Caco-2 (cell line): ENCODE measurements at regions not wholly inside any gene's neighbourhood (a gene's known extent, or its start where the extent isn't known, plus 50 kb on each side); places are given as distances from the start of the nearest gene placed in this dataset.

ENCODE experiments used
- BruUV-seq: library from RNA; stranded (reverse); fragments of 400-500 nt; replicated peaks from 2 replicates; lab custom pipeline; 2021; lab: Mats Ljungman, UMichigan
- CTCF ChIA-PET: fragments of 300-600 bp; sonication (Branson Sonifier 250); formaldehyde crosslinking; loops from one replicate; lab custom pipeline; 2022; ENCODE audit warnings: antibody characterized with exemption; lab: Charles Lee
- POLR2A ChIA-PET: fragments of 300-600 bp; sonication (Branson Sonifier 250); formaldehyde crosslinking; loops from one replicate; lab custom pipeline; 2022; ENCODE audit warnings: antibody characterized with exemption; lab: Charles Lee
- DNase-seq, 2 experiments: peaks; one replicate each; pipeline versions ENCODE4 v3.0.0 to v3.0.0-alpha.2; 2020 to 2022
- H3K27me3 ChIP-seq: replicated peaks from 2 replicates; pipeline ENCODE4 v1.6.0; 2011; ENCODE audit warnings: low read length; ENCODE audit not compliant: control insufficient read depth, insufficient read depth
- H3K36me3 ChIP-seq: 2 replicates; pipeline ENCODE4 v1.5.1; 2011; ENCODE audit warnings: low read length; ENCODE audit not compliant: control insufficient read depth, insufficient read depth
- H3K4me1 ChIP-seq: fragments of 250-450 bp; sonication (Bioruptor Pico); 2 replicates; pipeline ENCODE4 v1.5.1; 2020; ENCODE audit warnings: mild to moderate bottlenecking
- H3K4me3 ChIP-seq: 2 replicates; pipeline ENCODE4 v1.5.1; 2011; ENCODE audit warnings: low read depth, mild to moderate bottlenecking, control low read depth, low read length
- H3K9me3 ChIP-seq: fragments of 250-450 bp; sonication (Bioruptor Pico); 2 replicates; pipeline ENCODE4 v1.5.1; 2020; ENCODE audit warnings: mild to moderate bottlenecking, moderate library complexity
- H3K27ac Mint-ChIP-seq: one replicate; pipeline ENCODE4 v1.8.0; 2022; ENCODE audit warnings: mixed read lengths; ENCODE audit not compliant: unreplicated experiment
- H3K27me3 Mint-ChIP-seq: one replicate; pipeline ENCODE4 v1.8.0; 2022; ENCODE audit warnings: mixed read lengths; ENCODE audit not compliant: insufficient read depth, unreplicated experiment
- H3K36me3 Mint-ChIP-seq: one replicate; pipeline ENCODE4 v1.8.0; 2022; ENCODE audit warnings: mild to moderate bottlenecking, mixed read lengths; ENCODE audit not compliant: insufficient read depth, unreplicated experiment
- H3K4me1 Mint-ChIP-seq: one replicate; pipeline ENCODE4 v1.8.0; 2022; ENCODE audit warnings: low read depth, mixed read lengths; ENCODE audit not compliant: unreplicated experiment
- H3K4me3 Mint-ChIP-seq: one replicate; pipeline ENCODE4 v1.8.0; 2022; ENCODE audit warnings: mild to moderate bottlenecking, moderate library complexity, mixed read lengths; ENCODE audit not compliant: unreplicated experiment
- H3K9me3 Mint-ChIP-seq: one replicate; pipeline ENCODE4 v1.8.0; 2022; ENCODE audit warnings: mixed read lengths; ENCODE audit not compliant: unreplicated experiment
- intact Hi-C: fragments of 100-400 bp; cut with micrococcal nuclease; formaldehyde crosslinking; loops from one replicate; pipeline ENCODE4 v1.10.0; 2022; ENCODE audit not compliant: unreplicated experiment
- TF ChIP-seq, protein P1 (sequence below), 2 experiments: fragments of 200-600 bp in 1 of 2; IDR thresholded peaks; 1 replicate in 1 of 2; 2 replicates in 1 of 2; pipeline versions ENCODE4 v1.5.1 to v1.8.0; 2011 to 2022; ENCODE audit warnings: antibody characterized with exemption in 1 of 2, control low read depth in 1 of 2, inconsistent platforms in 1 of 2, low read depth in 1 of 2, low read length in 1 of 2, mild to moderate bottlenecking in 1 of 2, moderate library complexity in 1 of 2; ENCODE audit not compliant: insufficient read depth in 1 of 2, severe bottlenecking in 1 of 2, unreplicated experiment in 1 of 2

DNA sequence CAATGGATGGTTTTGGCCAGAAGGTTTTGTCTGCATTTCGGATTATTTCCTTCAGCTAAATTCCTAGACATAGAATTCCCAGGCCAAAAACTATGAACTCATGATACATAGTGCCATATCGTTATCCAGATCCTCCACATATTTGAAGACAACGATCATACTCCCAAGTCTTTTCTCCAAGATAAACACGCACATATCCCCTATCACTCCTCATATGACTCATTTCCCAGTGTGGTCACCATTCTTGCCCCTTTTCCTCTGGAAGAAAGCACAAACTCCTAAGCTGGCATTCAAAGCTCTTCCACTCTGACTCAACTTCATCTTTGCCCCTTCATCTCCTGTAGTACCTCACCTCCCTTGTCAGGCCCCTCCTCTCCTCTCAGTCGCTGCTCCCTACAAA, 277.6 kb downstream of the PLPP3 start:
- Mint-ChIP-seq H3K9me3 (no peaks in the 10 kb centered on the region), H3K27ac (no peak overlapping the region), H3K4me3 (no peak overlapping the region), H3K36me3 (no peaks in the 10 kb centered on the region), H3K27me3 (no peaks in the 10 kb centered on the region), H3K4me1 (peaks cover 11% of the 10 kb centered on the region)
- ChIA-PET CTCF (no interaction called here), POLR2A (no interaction called here)
- no TSS peak for BruUV-seq
- no peaks in the 10 kb centered on the region for H3K27me3 ChIP-seq
- peaks cover 50% of the 10 kb centered on the region for H3K4me1 ChIP-seq
- no peak for DNase-seq
- H3K9me3 ChIP-seq: no peaks in the 10 kb centered on the region
- no peak overlapping the region for H3K4me3 ChIP-seq
- no peaks in the 10 kb centered on the region for H3K36me3 ChIP-seq
- intact Hi-C loops: no loop called here
- TF ChIP-seq, protein P1, sequence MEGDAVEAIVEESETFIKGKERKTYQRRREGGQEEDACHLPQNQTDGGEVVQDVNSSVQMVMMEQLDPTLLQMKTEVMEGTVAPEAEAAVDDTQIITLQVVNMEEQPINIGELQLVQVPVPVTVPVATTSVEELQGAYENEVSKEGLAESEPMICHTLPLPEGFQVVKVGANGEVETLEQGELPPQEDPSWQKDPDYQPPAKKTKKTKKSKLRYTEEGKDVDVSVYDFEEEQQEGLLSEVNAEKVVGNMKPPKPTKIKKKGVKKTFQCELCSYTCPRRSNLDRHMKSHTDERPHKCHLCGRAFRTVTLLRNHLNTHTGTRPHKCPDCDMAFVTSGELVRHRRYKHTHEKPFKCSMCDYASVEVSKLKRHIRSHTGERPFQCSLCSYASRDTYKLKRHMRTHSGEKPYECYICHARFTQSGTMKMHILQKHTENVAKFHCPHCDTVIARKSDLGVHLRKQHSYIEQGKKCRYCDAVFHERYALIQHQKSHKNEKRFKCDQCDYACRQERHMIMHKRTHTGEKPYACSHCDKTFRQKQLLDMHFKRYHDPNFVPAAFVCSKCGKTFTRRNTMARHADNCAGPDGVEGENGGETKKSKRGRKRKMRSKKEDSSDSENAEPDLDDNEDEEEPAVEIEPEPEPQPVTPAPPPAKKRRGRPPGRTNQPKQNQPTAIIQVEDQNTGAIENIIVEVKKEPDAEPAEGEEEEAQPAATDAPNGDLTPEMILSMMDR (IDR thresholded peaks at IDR 0.05; ENCODE audit: insufficient read depth in 1 of 2, low read depth in 1 of 2, low read length in 1 of 2, severe bottlenecking in 1 of 2, unreplicated experiment in 1 of 2): no peak

DNA sequence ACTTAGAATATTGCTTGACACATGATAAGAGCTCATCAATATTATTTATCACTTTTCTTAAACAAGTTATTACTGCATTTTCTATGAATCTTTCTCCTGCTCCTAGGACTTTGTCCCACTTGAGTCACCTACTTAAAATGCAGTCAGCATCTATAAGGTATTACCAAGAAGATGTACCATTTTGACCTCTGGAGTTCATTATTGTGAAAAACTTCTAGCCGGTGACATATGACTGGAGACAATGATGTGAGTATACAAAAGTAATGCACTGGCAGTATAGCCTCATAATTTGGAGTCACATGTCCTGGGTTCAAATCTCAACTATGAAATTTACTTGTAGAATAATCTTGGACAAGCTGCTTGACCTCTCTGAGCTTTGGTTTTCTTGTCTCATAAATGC, 278.5 kb downstream of the PLPP3 start:
- no peak overlapping the region for H3K4me3 ChIP-seq
- Mint-ChIP-seq H3K9me3 (no peaks in the 10 kb centered on the region), H3K27ac (no peak overlapping the region), H3K36me3 (no peaks in the 10 kb centered on the region), H3K4me1 (peaks cover 16% of the 10 kb centered on the region), H3K27me3 (no peaks in the 10 kb centered on the region), H3K4me3 (no peak overlapping the region)
- ChIA-PET POLR2A (no interaction called here), CTCF (interaction anchor here (0.6 kb wide), 1 partner anchor 111 kb away, joined by 5 read pairs; no protein-coding TSS in a partner anchor)
- H3K36me3 ChIP-seq: no peaks in the 10 kb centered on the region
- TF ChIP-seq, protein P1 (IDR thresholded peaks at IDR 0.05; ENCODE audit: insufficient read depth in 1 of 2, low read depth in 1 of 2, low read length in 1 of 2, severe bottlenecking in 1 of 2, unreplicated experiment in 1 of 2): no peak
- no peak for DNase-seq
- peaks cover 60% of the 10 kb centered on the region for H3K4me1 ChIP-seq
- no TSS peak for BruUV-seq
- H3K9me3 ChIP-seq: no peaks in the 10 kb centered on the region
- H3K27me3 ChIP-seq: no peaks in the 10 kb centered on the region
- intact Hi-C loops: no loop called here

GRCh38 chr1:56298866-56299265, 280.5 kb downstream of the PLPP3 start:
- Histone ChIP-seq H3K36me3 (no peaks in the 10 kb centered on the region; the same call in 1 of the 2 replicates), H3K27me3 (no peaks in the 10 kb centered on the region), H3K4me3 (no peak overlapping the region), H3K9me3 (no peaks in the 10 kb centered on the region), H3K4me1 (peaks cover 63% of the 10 kb centered on the region)
- no peak overlapping the region for H3K4me3 Mint-ChIP-seq
- H3K4me1 Mint-ChIP-seq: peaks cover 29% of the 10 kb centered on the region
- H3K27ac Mint-ChIP-seq: peak overlapping the region; percentile 74
- DNase-seq: no peak
- H3K36me3 Mint-ChIP-seq: no peaks in the 10 kb centered on the region
- peaks cover 10% of the 10 kb centered on the region for H3K9me3 Mint-ChIP-seq
- H3K27me3 Mint-ChIP-seq: no peaks in the 10 kb centered on the region
- intact Hi-C loops: loop anchor here (1.0 to 5.0 kb wide), 4 partner anchors 63 to 268 kb away; no protein-coding TSS in a partner anchor
- TF ChIP-seq, protein P1 (IDR thresholded peaks at IDR 0.05; ENCODE audit: insufficient read depth in 1 of 2, low read depth in 1 of 2, low read length in 1 of 2, severe bottlenecking in 1 of 2, unreplicated experiment in 1 of 2): no peak
- ChIA-PET POLR2A (no interaction called here), CTCF (no interaction called here)
- no TSS peak for BruUV-seq
